ENCODE measurements at regions not wholly inside any gene's neighbourhood (a gene's known extent, or its start where the extent isn't known, plus 50 kb on each side); places are given as distances from the start of the nearest gene placed in this dataset.

GRCh38 chr3:104461431-104461830 lies 905.3 kb upstream of the ALCAM start:
- TF ChIP-seq, protein P1, sequence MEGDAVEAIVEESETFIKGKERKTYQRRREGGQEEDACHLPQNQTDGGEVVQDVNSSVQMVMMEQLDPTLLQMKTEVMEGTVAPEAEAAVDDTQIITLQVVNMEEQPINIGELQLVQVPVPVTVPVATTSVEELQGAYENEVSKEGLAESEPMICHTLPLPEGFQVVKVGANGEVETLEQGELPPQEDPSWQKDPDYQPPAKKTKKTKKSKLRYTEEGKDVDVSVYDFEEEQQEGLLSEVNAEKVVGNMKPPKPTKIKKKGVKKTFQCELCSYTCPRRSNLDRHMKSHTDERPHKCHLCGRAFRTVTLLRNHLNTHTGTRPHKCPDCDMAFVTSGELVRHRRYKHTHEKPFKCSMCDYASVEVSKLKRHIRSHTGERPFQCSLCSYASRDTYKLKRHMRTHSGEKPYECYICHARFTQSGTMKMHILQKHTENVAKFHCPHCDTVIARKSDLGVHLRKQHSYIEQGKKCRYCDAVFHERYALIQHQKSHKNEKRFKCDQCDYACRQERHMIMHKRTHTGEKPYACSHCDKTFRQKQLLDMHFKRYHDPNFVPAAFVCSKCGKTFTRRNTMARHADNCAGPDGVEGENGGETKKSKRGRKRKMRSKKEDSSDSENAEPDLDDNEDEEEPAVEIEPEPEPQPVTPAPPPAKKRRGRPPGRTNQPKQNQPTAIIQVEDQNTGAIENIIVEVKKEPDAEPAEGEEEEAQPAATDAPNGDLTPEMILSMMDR (IDR thresholded peaks at IDR 0.05; ENCODE audit: insufficient read depth in 1 of 2, low read depth in 1 of 2, low read length in 1 of 2, severe bottlenecking in 1 of 2, unreplicated experiment in 1 of 2), result no peak
- Mint-ChIP-seq H3K27me3 (ENCODE audit: insufficient read depth, unreplicated experiment) (no peaks in the 10 kb centered on the region), H3K4me1 (ENCODE audit: low read depth, unreplicated experiment) (no peaks in the 10 kb centered on the region), H3K36me3 (ENCODE audit: insufficient read depth, unreplicated experiment) (no peaks in the 10 kb centered on the region), H3K9me3 (ENCODE audit: unreplicated experiment) (no peaks in the 10 kb centered on the region), H3K27ac (ENCODE audit: unreplicated experiment) (no peak overlapping the region), H3K4me3 (ENCODE audit: unreplicated experiment) (no peak overlapping the region)
- no peak for DNase-seq
- intact Hi-C loops (cut with micrococcal nuclease; ENCODE audit: unreplicated experiment), result no loop called here
- POLR2A ChIA-PET, result no interaction called here
- Histone ChIP-seq H3K4me3 (ENCODE audit: low read depth, low read length) (no peak overlapping the region), H3K9me3 (no peaks in the 10 kb centered on the region), H3K36me3 (ENCODE audit: control insufficient read depth, insufficient read depth, low read length) (no peaks in the 10 kb centered on the region), H3K4me1 (no peaks in the 10 kb centered on the region), H3K27me3 (replicated peaks; ENCODE audit: control insufficient read depth, insufficient read depth, low read length) (no peaks in the 10 kb centered on the region)
- no TSS peak for BruUV-seq (replicated peaks)
- CTCF ChIA-PET, result no interaction called here

DNA sequence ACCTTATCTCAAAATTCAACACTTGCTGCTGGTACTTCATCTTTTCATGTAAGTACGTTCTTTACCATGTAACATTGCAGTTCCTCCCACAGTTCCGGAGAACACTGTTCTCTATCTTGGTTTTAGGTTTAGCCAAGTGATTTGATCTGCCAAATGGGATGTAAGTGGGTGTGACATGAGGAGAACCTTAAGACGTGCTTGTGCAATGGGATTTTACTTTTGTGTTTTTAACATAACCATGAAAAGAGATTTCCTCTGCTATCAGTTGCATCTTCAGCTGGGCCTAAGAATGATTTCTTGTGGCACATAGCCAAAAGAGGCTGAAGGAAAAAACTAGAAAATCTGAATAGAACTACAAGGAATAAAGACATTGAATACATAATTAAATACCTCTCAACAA lies 894.5 kb upstream of the ALCAM start:
- Histone ChIP-seq H3K9me3 (no peaks in the 10 kb centered on the region), H3K36me3 (ENCODE audit: control insufficient read depth, insufficient read depth, low read length) (no peaks in the 10 kb centered on the region), H3K4me1 (no peaks in the 10 kb centered on the region), H3K4me3 (ENCODE audit: low read depth, low read length) (no peak overlapping the region), H3K27me3 (replicated peaks; ENCODE audit: control insufficient read depth, insufficient read depth, low read length) (no peaks in the 10 kb centered on the region)
- H3K36me3 Mint-ChIP-seq (ENCODE audit: insufficient read depth, unreplicated experiment), result no peaks in the 10 kb centered on the region
- BruUV-seq (replicated peaks), result no TSS peak
- peaks cover 9% of the 10 kb centered on the region for H3K9me3 Mint-ChIP-seq (ENCODE audit: unreplicated experiment)
- intact Hi-C loops (cut with micrococcal nuclease; ENCODE audit: unreplicated experiment), result no loop called here
- no peaks in the 10 kb centered on the region for H3K27me3 Mint-ChIP-seq (ENCODE audit: insufficient read depth, unreplicated experiment)
- ChIA-PET POLR2A (no interaction called here), CTCF (no interaction called here)
- no peak overlapping the region for H3K4me3 Mint-ChIP-seq (ENCODE audit: unreplicated experiment)
- no peak overlapping the region for H3K27ac Mint-ChIP-seq (ENCODE audit: unreplicated experiment)
- no peak for DNase-seq
- TF ChIP-seq, protein P1 (IDR thresholded peaks at IDR 0.05; ENCODE audit: insufficient read depth in 1 of 2, low read depth in 1 of 2, low read length in 1 of 2, severe bottlenecking in 1 of 2, unreplicated experiment in 1 of 2), result no peak
- no peaks in the 10 kb centered on the region for H3K4me1 Mint-ChIP-seq (ENCODE audit: low read depth, unreplicated experiment)

- H3K27me3 ChIP-seq (replicated peaks; ENCODE audit: control insufficient read depth, insufficient read depth, low read length), result no peaks in the 10 kb centered on the region
- no peak overlapping the region for H3K4me3 Mint-ChIP-seq (ENCODE audit: unreplicated experiment)
- DNase-seq, result no peak
- CTCF ChIA-PET, result no interaction called here
- BruUV-seq (replicated peaks), result no TSS peak
- H3K4me3 ChIP-seq (ENCODE audit: low read depth, low read length), result no peak overlapping the region
- no peaks in the 10 kb centered on the region for H3K36me3 ChIP-seq (ENCODE audit: control insufficient read depth, insufficient read depth, low read length)
- TF ChIP-seq, protein P1 (IDR thresholded peaks at IDR 0.05; ENCODE audit: insufficient read depth in 1 of 2, low read depth in 1 of 2, low read length in 1 of 2, severe bottlenecking in 1 of 2, unreplicated experiment in 1 of 2), result no peak
- H3K4me1 Mint-ChIP-seq (ENCODE audit: low read depth, unreplicated experiment), result no peaks in the 10 kb centered on the region
- POLR2A ChIA-PET, result no interaction called here
- H3K4me1 ChIP-seq, result no peaks in the 10 kb centered on the region
- intact Hi-C loops (cut with micrococcal nuclease; ENCODE audit: unreplicated experiment), result no loop called here
- no peaks in the 10 kb centered on the region for H3K9me3 ChIP-seq
- H3K27me3 Mint-ChIP-seq (ENCODE audit: insufficient read depth, unreplicated experiment), result no peaks in the 10 kb centered on the region
- no peaks in the 10 kb centered on the region for H3K9me3 Mint-ChIP-seq (ENCODE audit: unreplicated experiment)
- no peaks in the 10 kb centered on the region for H3K36me3 Mint-ChIP-seq (ENCODE audit: insufficient read depth, unreplicated experiment)
- H3K27ac Mint-ChIP-seq (ENCODE audit: unreplicated experiment), result no peak overlapping the region
Observed at GRCh38 chr3:104474011-104474410, 892.7 kb upstream of the ALCAM start.

All from Caco-2 (cell line).